Upper lobe of left lung (tissue), 6 donors: ENCODE measurements at regions not wholly inside any gene's neighbourhood (a gene's known extent, or its start where the extent isn't known, plus 50 kb on each side); places are given as distances from the start of the nearest gene placed in this dataset.
"Not testable (repeated sequence)": the region's sequence is repeated elsewhere in the genome, so short reads cannot be mapped to it uniquely, and the experiment has no call there.

Source experiments
- ATAC-seq, 2 donors: fragments of 200-7000 bp; cut with Tn5 transposase; one replicate each; pipeline ENCODE4 v1.9.1; 2022; ENCODE audit warnings: mild to moderate bottlenecking in 2 of 2, moderate library complexity in 2 of 2; ENCODE audit not compliant: low FRiP score in 2 of 2
- DNase-seq, 2 donors: peaks; one replicate each; pipeline ENCODE4 v3.0.0-alpha.2; 2019 to 2020
- H3K27ac ChIP-seq, 4 donors: fragments of 200-600 bp; sonication (generic); one replicate each; pipeline ENCODE4 v1.5.1; 2016 to 2019
- H3K27me3 ChIP-seq, 4 donors: fragments of 200-600 bp; sonication (generic); one replicate each; pipeline ENCODE4 v1.5.1; 2017 to 2019
- H3K36me3 ChIP-seq, 4 donors: fragments of 200-600 bp; sonication (generic); one replicate each; pipeline ENCODE4 v1.5.1; 2016 to 2019
- H3K4me1 ChIP-seq, 4 donors: fragments of 200-600 bp; sonication (generic); one replicate each; pipeline ENCODE4 v1.5.1; 2018 to 2019
- H3K4me3 ChIP-seq, 4 donors: fragments of 200-600 bp; sonication (generic); one replicate each; pipeline ENCODE4 v1.5.1; 2017 to 2019; ENCODE audit warnings: mild to moderate bottlenecking in 2 of 4, moderate library complexity in 1 of 4
- H3K9me3 ChIP-seq, 4 donors: fragments of 200-600 bp; sonication (generic); one replicate each; pipeline ENCODE4 v1.5.1; 2018 to 2019
- EP300 ChIP-seq, 4 donors: sonication (generic); formaldehyde crosslinking; IDR thresholded peaks; one replicate each; pipeline ENCODE4 v1.5.1; 2017; ENCODE audit warnings: antibody characterized with exemption in 4 of 4, control low read depth in 2 of 4
- POLR2A ChIP-seq, 4 donors: fragments of 450-650 bp; IDR thresholded peaks; one replicate each; pipeline ENCODE4 v1.5.1; 2016 to 2017; ENCODE audit warnings: antibody characterized with exemption in 4 of 4, mild to moderate bottlenecking in 2 of 4
- POLR2AphosphoS5 ChIP-seq, 2 donors: sonication (generic); formaldehyde crosslinking; IDR thresholded peaks; one replicate each; pipeline ENCODE4 v1.5.1; 2017; ENCODE audit warnings: antibody characterized with exemption in 2 of 2
- WGBS, 2 donors: methylation state at CpG; one replicate each; pipeline ENCODE4 v1.1.5; 2017 to 2018; 5-methylcytosine and 5-hydroxymethylcytosine counted together
- TF ChIP-seq, protein P1 (sequence below), 6 experiments: fragments of 450-650 bp in 4 of 6; fragments of 200-600 bp in 2 of 6; sonication (generic) in 2 of 6; IDR thresholded peaks; one replicate each; pipeline ENCODE4 v1.5.1; 2016 to 2019; ENCODE audit warnings: antibody characterized with exemption in 6 of 6
- donor health status: DM: no; HTN: no; CAD: no; lungs with moderate emphysema.
- donor health status: DM: no; HTN: yes; CAD: no; lungs with severe emphysema.

DNA sequence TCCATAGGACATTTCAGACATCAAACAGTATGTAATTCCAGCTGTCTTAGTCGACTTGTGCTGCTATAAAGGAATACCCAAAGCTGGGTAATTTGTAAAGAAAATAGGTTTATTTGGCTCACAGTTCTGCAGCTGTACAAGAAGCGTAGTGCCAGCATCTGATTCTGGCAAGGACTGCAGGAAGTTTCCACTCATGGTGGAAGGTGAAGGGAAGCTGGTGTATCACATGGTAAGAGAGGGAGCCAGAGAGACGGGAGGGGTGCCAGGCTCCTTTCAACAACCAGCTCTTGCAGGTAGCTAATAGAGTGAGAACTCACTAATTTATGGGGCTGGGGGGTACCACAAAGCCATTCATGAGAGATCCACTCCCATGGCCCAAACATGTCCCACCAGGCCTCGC is 253.0 kb upstream of the FGF13 start:
- H3K27ac ChIP-seq = no peak overlapping the region
- DNase-seq = no peak
- no peaks in the 10 kb centered on the region for H3K9me3 ChIP-seq
- ATAC-seq = no peak
- H3K36me3 ChIP-seq = no peaks in the 10 kb centered on the region
- 63 to 71% methylated on average over 3 to 4 of the region's 4 CpGs for WGBS, 2 donors
- H3K27me3 ChIP-seq = no peaks in the 10 kb centered on the region
- TF ChIP-seq, protein P1, sequence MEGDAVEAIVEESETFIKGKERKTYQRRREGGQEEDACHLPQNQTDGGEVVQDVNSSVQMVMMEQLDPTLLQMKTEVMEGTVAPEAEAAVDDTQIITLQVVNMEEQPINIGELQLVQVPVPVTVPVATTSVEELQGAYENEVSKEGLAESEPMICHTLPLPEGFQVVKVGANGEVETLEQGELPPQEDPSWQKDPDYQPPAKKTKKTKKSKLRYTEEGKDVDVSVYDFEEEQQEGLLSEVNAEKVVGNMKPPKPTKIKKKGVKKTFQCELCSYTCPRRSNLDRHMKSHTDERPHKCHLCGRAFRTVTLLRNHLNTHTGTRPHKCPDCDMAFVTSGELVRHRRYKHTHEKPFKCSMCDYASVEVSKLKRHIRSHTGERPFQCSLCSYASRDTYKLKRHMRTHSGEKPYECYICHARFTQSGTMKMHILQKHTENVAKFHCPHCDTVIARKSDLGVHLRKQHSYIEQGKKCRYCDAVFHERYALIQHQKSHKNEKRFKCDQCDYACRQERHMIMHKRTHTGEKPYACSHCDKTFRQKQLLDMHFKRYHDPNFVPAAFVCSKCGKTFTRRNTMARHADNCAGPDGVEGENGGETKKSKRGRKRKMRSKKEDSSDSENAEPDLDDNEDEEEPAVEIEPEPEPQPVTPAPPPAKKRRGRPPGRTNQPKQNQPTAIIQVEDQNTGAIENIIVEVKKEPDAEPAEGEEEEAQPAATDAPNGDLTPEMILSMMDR (IDR thresholded peaks at IDR 0.05) = no peak
- TF ChIP-seq EP300 (IDR thresholded peaks at IDR 0.05) (no peak), POLR2A (IDR thresholded peaks at IDR 0.05) (no peak)
- H3K4me3 ChIP-seq = no peak overlapping the region
- no peaks in the 10 kb centered on the region for H3K4me1 ChIP-seq

DNA sequence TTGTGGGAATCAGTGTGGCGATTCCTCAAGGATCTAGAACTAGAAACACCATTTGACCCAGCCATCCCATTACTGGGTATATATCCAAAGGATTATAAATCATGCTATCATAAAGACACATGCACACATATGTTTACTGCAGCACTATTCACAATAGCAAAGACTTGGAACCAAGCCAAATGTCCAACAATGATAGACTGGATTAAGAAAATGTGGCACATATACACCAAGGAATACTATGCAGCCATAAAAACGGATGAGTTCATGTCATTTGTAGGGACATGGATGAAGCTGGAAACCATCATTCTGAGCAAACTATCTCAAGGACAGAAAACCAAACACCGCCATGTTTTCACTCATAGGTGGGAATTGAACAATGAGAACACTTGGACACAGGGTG is 250.9 kb upstream of the FGF13 start:
- WGBS, 2 donors = 79 to 85% methylated on average over 2 to 3 of the region's 3 CpGs
- H3K27ac ChIP-seq, ATAC-seq, H3K4me1 ChIP-seq, H3K36me3 ChIP-seq, H3K9me3 ChIP-seq, H3K27me3 ChIP-seq, H3K4me3 ChIP-seq, DNase-seq: not testable (repeated sequence)

DNA sequence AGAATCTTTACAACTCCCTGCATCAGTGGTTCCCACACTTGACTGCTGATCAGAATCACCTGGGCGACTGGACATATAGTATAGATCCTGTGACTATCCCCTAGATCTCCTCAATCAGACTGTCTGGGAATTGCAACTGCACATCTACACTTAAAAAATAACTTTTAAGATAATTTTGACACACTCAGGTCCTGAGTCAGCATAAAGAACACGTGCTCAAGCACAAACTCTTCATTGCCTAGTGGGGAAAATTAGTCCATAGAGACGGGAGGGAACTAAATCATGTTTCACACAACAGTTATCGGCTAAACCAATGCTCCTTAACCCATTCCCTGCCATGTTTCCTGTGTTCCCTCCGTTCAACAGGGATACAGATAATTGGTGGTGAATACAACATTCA is 243.5 kb upstream of the FGF13 start:
- Histone ChIP-seq H3K27ac (no peak overlapping the region), H3K4me1 (no peaks in the 10 kb centered on the region), H3K9me3 (no peaks in the 10 kb centered on the region), H3K4me3 (no peak overlapping the region), H3K36me3 (no peaks in the 10 kb centered on the region), H3K27me3 (no peaks in the 10 kb centered on the region)
- no peak for DNase-seq
- WGBS, 2 donors = 59 to 71% methylated on average over 5 of the region's 5 CpGs
- ATAC-seq = no peak
- TF ChIP-seq POLR2A (IDR thresholded peaks at IDR 0.05) (no peak), POLR2AphosphoS5 (IDR thresholded peaks at IDR 0.05) (no peak), EP300 (IDR thresholded peaks at IDR 0.05) (no peak)
- TF ChIP-seq, protein P1 (IDR thresholded peaks at IDR 0.05) = no peak

DNA sequence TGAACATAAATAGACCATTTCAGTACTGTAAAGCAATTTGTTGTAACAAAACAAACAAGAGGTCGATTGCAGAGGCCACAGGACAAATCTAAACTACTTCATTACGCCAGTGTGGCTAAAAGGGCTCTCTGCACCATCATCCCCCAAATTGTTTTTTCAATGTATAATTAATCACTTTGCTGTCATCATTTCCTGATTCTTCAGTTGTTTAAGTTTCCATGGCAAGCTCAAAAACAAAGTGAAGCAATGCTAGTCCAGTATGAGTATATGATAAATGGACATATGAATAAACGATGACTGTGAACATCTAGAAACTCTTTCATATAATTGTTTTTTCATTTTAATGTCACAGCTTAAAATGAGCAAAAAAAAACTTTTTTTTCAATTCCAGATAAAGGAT is 235.4 kb upstream of the FGF13 start:
- no peak for DNase-seq
- 47 to 50% methylated on average over 3 of the region's 3 CpGs for WGBS, 2 donors
- TF ChIP-seq POLR2A (IDR thresholded peaks at IDR 0.05) (no peak), EP300 (IDR thresholded peaks at IDR 0.05) (no peak), POLR2AphosphoS5 (IDR thresholded peaks at IDR 0.05) (no peak)
- TF ChIP-seq, protein P1 (IDR thresholded peaks at IDR 0.05) = no peak
- Histone ChIP-seq H3K27ac (no peak overlapping the region), H3K9me3 (no peaks in the 10 kb centered on the region), H3K36me3 (no peaks in the 10 kb centered on the region), H3K27me3 (no peaks in the 10 kb centered on the region), H3K4me3 (no peak overlapping the region), H3K4me1 (no peaks in the 10 kb centered on the region)
- no peak for ATAC-seq

DNA sequence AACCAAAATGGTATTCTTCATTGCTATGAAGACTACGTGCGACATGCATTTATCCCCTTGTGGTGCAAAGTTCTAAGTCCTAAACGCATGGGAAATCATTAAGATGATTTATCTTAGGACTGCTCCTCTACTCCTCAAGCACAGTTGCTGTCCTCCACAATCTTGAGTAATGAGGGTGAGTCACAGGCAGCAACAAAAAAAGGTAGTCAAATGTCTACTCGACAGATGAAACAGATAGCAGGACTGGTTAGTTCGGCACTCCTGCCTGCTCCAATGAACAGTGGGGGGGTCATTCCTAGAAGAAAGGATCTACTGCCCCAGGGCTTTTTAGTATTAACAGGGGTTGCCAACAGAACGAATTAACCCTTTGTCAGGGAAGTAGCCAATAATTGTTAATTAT is 233.7 kb upstream of the FGF13 start:
- ATAC-seq = no peak
- WGBS, 2 donors = 77 to 82% methylated on average over 6 of the region's 6 CpGs
- no peaks in the 10 kb centered on the region for H3K9me3 ChIP-seq
- H3K27ac ChIP-seq = no peak overlapping the region
- TF ChIP-seq POLR2AphosphoS5 (IDR thresholded peaks at IDR 0.05) (no peak), EP300 (IDR thresholded peaks at IDR 0.05) (no peak), POLR2A (IDR thresholded peaks at IDR 0.05) (no peak)
- TF ChIP-seq, protein P1 (IDR thresholded peaks at IDR 0.05) = no peak
- H3K4me3 ChIP-seq = no peak overlapping the region
- DNase-seq = no peak
- no peaks in the 10 kb centered on the region for H3K27me3 ChIP-seq
- H3K36me3 ChIP-seq = no peaks in the 10 kb centered on the region
- H3K4me1 ChIP-seq = no peaks in the 10 kb centered on the region
